WTC11 (cell line): ENCODE measurements at regions not wholly inside any gene's neighbourhood (a gene's known extent, or its start where the extent isn't known, plus 50 kb on each side); places are given as distances from the start of the nearest gene placed in this dataset.
A peak's percentile ranks its signal among the peaks of the same experiment; 100 is the strongest.

Experiments used
- ATAC-seq: fragments of 200-7000 bp; cut with Tn5 transposase; 2 replicates; pipeline ENCODE4 v1.10.0; 2021; ENCODE audit warnings: mild to moderate bottlenecking, moderate library complexity
- CTCF ChIA-PET: fragments of 300-600 bp; sonication (Branson Sonifier 250); formaldehyde crosslinking; loops from one replicate; lab custom pipeline; 2021; ENCODE audit warnings: antibody characterized with exemption; lab: Charles Lee
- POLR2A ChIA-PET: fragments of 350-600 bp; sonication (Branson Sonifier 250); formaldehyde crosslinking; loops from one replicate; lab custom pipeline; 2021; ENCODE audit warnings: antibody characterized with exemption; lab: Charles Lee
- DNase-seq: peaks from one replicate; pipeline ENCODE4 v3.0.0; 2021; ENCODE audit warnings: low spot score
- H3K27ac Mint-ChIP-seq: 2 replicates; pipeline ENCODE4 v1.8.0; 2021; ENCODE audit warnings: mixed read lengths
- H3K27me3 Mint-ChIP-seq: 2 replicates; pipeline ENCODE4 v1.8.0; 2021; ENCODE audit warnings: low read depth, mild to moderate bottlenecking, moderate library complexity, mixed read lengths
- H3K36me3 Mint-ChIP-seq: 2 replicates; pipeline ENCODE4 v1.8.0; 2021; ENCODE audit warnings: mixed read lengths
- H3K4me1 Mint-ChIP-seq: 2 replicates; pipeline ENCODE4 v1.8.0; 2022; ENCODE audit warnings: mixed read lengths
- H3K4me3 Mint-ChIP-seq: 2 replicates; pipeline ENCODE4 v1.8.0; 2021; ENCODE audit warnings: mild to moderate bottlenecking, moderate library complexity, mixed read lengths
- H3K9me3 Mint-ChIP-seq: 2 replicates; pipeline ENCODE4 v1.8.0; 2021; ENCODE audit warnings: mixed read lengths
- ARID4B ChIP-seq: sonication (generic); formaldehyde crosslinking; IDR thresholded peaks from 2 replicates; pipeline ENCODE4 v1.8.0; 2023; ENCODE audit warnings: missing genetic modification reagents, mild to moderate bottlenecking, borderline replicate concordance
- ATF1 ChIP-seq: sonication (generic); formaldehyde crosslinking; IDR thresholded peaks from 2 replicates; pipeline ENCODE4 v1.8.1; 2023; ENCODE audit warnings: mild to moderate bottlenecking, moderate library complexity, missing genetic modification reagents
- FOXP4 ChIP-seq: sonication (generic); formaldehyde crosslinking; IDR thresholded peaks from 2 replicates; pipeline ENCODE4 v1.8.0; 2022; ENCODE audit warnings: mild to moderate bottlenecking, missing genetic modification reagents
- GTF2I ChIP-seq: fragments of 250-450 bp; sonication (Bioruptor Pico); conservative IDR thresholded peaks from 2 replicates; pipeline ENCODE4 v1.4.0; 2021; ENCODE audit warnings: mild to moderate bottlenecking
- JUN ChIP-seq: sonication (generic); formaldehyde crosslinking; IDR thresholded peaks from 2 replicates; pipeline ENCODE4 v1.8.0; 2023; ENCODE audit warnings: mild to moderate bottlenecking, missing genetic modification reagents
- MAX ChIP-seq: sonication (generic); formaldehyde crosslinking; IDR thresholded peaks from 2 replicates; pipeline ENCODE4 v1.8.0; 2022; ENCODE audit warnings: mild to moderate bottlenecking, missing genetic modification reagents
- MXD4 ChIP-seq: fragments of 250-450 bp; sonication (Bioruptor Pico); IDR thresholded peaks from 2 replicates; pipeline ENCODE4 v1.8.0; 2021; ENCODE audit warnings: mild to moderate bottlenecking, moderate library complexity, borderline replicate concordance
- NFE2L1 ChIP-seq: sonication (generic); formaldehyde crosslinking; IDR thresholded peaks from 2 replicates; pipeline ENCODE4 v1.8.1; 2023; ENCODE audit warnings: missing genetic modification reagents
- NFYB ChIP-seq: sonication (generic); formaldehyde crosslinking; conservative IDR thresholded peaks from 2 replicates; pipeline ENCODE4 v1.8.0; 2022; ENCODE audit warnings: low read depth, missing genetic modification reagents
- NR2C2 ChIP-seq: sonication (generic); formaldehyde crosslinking; IDR thresholded peaks from 2 replicates; pipeline ENCODE4 v1.8.0; 2022; ENCODE audit warnings: mild to moderate bottlenecking, missing genetic modification reagents
- OVOL2 ChIP-seq: fragments of 250-450 bp; sonication (Bioruptor Pico); IDR thresholded peaks from 2 replicates; pipeline ENCODE4 v1.9.0; 2021; ENCODE audit warnings: mild to moderate bottlenecking, borderline replicate concordance
- PRDM15 ChIP-seq: sonication (generic); formaldehyde crosslinking; IDR thresholded peaks from 2 replicates; pipeline ENCODE4 v1.8.0; 2022; ENCODE audit warnings: missing genetic modification reagents
- TEAD1 ChIP-seq: sonication (generic); formaldehyde crosslinking; IDR thresholded peaks from 2 replicates; pipeline ENCODE4 v1.8.0; 2022; ENCODE audit warnings: mild to moderate bottlenecking, missing genetic modification reagents
- ZMAT4 ChIP-seq: fragments of 250-450 bp; sonication (Bioruptor Pico); IDR thresholded peaks from 2 replicates; pipeline ENCODE4 v1.9.0; 2021; ENCODE audit warnings: mild to moderate bottlenecking
- ZNF396 ChIP-seq: fragments of 250-450 bp; sonication (Bioruptor Pico); IDR thresholded peaks from 2 replicates; pipeline ENCODE4 v1.8.0; 2021; ENCODE audit warnings: mild to moderate bottlenecking, moderate library complexity, borderline replicate concordance
- ZNF425 ChIP-seq: fragments of 250-450 bp; sonication (Bioruptor Pico); conservative IDR thresholded peaks from 2 replicates; pipeline ENCODE4 v1.9.0; 2021; ENCODE audit warnings: mild to moderate bottlenecking
- ZNF532 ChIP-seq: fragments of 250-450 bp; sonication (Bioruptor Pico); IDR thresholded peaks from 2 replicates; pipeline ENCODE4 v1.9.0; 2021; ENCODE audit warnings: mild to moderate bottlenecking, borderline replicate concordance

GRCh38 chr9:82650368-82650767 lies 412.6 kb downstream of the RASEF start (continued):
- no peak for TF ChIP-seq ARID4B (CRISPR knock-in tag)
- TF ChIP-seq TEAD1 (CRISPR knock-in tag): no peak
- TF ChIP-seq JUN (CRISPR knock-in tag): no peak

- TF ChIP-seq ZNF425 (no peak), MXD4 (no peak), OVOL2 (CRISPR knock-in tag) (no peak), ZNF532 (no peak), ZNF396 (no peak)
- H3K27me3 Mint-ChIP-seq: no peaks in the 10 kb centered on the region
- ChIA-PET POLR2A (no interaction called here), CTCF (no interaction called here)
- no peak overlapping the region for H3K4me3 Mint-ChIP-seq
- peaks cover 8% of the 10 kb centered on the region for H3K4me1 Mint-ChIP-seq
- peaks cover 11% of the 10 kb centered on the region for H3K36me3 Mint-ChIP-seq
- ATAC-seq: peak; percentile 93
- no peak overlapping the region for H3K27ac Mint-ChIP-seq
- H3K9me3 Mint-ChIP-seq: peaks cover 14% of the 10 kb centered on the region
- no peak for DNase-seq
These were observed 411.5 kb downstream of the RASEF start for GRCh38 chr9:82651474-82651873.

- Mint-ChIP-seq H3K4me1 (peaks cover 13% of the 10 kb centered on the region), H3K36me3 (no peaks in the 10 kb centered on the region), H3K27ac (no peak overlapping the region), H3K9me3 (no peaks in the 10 kb centered on the region), H3K4me3 (no peak overlapping the region), H3K27me3 (no peaks in the 10 kb centered on the region)
- CTCF ChIA-PET: no interaction called here
- POLR2A ChIA-PET: no interaction called here
- DNase-seq (no peak), ATAC-seq (no peak)
- TF ChIP-seq NFYB (CRISPR knock-in tag) (no peak), TEAD1 (CRISPR knock-in tag) (no peak), NR2C2 (CRISPR knock-in tag) (no peak), ATF1 (CRISPR knock-in tag) (no peak), MAX (CRISPR knock-in tag) (no peak), PRDM15 (no peak), NFE2L1 (no peak), GTF2I (no peak), FOXP4 (CRISPR knock-in tag) (no peak), ZMAT4 (CRISPR knock-in tag) (no peak)
These were observed 397.6 kb downstream of the RASEF start for GRCh38 chr9:82665324-82665723.
